ENCODE measurements at regions not wholly inside any gene's neighbourhood (a gene's known extent, or its start where the extent isn't known, plus 50 kb on each side); places are given as distances from the start of the nearest gene placed in this dataset.

DNA sequence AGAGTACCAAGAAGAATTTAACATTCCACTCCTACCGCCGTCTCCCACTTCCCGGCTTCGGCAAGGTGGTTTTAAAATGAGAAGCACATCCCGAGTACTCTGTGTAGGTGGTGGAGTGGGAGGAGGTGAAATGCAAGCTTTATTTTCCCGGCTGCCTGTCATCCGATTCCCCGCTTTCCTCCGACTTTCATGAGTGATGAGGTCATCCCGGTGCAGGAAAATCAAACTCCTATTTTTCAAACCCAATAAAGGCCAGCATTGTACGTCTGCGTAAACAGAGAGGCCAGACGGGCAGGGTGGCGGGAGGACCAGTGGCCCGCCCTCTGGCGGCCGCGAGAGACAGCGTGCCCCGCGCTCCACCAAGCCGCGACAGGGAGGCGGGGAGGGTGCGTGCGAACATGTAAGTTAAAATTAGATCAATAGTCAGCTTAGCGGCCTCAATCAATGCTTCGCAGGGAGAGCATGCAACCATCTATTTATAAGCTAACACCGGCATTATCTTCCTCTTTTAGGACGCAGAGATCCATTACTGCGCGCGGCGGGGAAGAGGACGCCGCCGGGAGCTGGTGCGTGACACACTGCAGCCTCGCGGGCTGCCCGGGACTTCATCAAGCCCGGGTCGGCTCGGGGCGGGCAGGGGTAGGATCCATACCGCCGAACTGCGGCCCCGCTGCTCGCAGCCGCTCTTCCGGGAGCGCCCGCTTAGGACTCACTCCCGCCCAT is 163.3 kb downstream of the CD47 start:
- no peak for TF ChIP-seq POLR2A (IDR thresholded peaks at IDR 0.05)
- TF ChIP-seq, protein P1, sequence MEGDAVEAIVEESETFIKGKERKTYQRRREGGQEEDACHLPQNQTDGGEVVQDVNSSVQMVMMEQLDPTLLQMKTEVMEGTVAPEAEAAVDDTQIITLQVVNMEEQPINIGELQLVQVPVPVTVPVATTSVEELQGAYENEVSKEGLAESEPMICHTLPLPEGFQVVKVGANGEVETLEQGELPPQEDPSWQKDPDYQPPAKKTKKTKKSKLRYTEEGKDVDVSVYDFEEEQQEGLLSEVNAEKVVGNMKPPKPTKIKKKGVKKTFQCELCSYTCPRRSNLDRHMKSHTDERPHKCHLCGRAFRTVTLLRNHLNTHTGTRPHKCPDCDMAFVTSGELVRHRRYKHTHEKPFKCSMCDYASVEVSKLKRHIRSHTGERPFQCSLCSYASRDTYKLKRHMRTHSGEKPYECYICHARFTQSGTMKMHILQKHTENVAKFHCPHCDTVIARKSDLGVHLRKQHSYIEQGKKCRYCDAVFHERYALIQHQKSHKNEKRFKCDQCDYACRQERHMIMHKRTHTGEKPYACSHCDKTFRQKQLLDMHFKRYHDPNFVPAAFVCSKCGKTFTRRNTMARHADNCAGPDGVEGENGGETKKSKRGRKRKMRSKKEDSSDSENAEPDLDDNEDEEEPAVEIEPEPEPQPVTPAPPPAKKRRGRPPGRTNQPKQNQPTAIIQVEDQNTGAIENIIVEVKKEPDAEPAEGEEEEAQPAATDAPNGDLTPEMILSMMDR (IDR thresholded peaks at IDR 0.05 in 4 of 5, conservative IDR thresholded peaks at IDR 0.05 in 1 of 5) = peak; percentile 69 to 93 (median 78)
- intact Hi-C loops (cut with DNase I; ENCODE audit: low total_unique reads) = loop anchor here (2.0 to 5.0 kb wide), 4 partner anchors 250 to 690 kb away; no protein-coding TSS in a partner anchor
- no peaks in the 10 kb centered on the region for H3K9me3 ChIP-seq
- in situ Hi-C loops (cut with MboI; ENCODE audit: low sequenced_read_pairs in 4 of 4) = loop anchor here in 2 of 4 donors (25.0 kb wide), 2 partner anchors 485 to 690 kb away; no protein-coding TSS in a partner anchor
- no peaks in the 10 kb centered on the region for H3K27me3 ChIP-seq
- H3K4me3 ChIP-seq = peak overlapping the region; percentile 55 to 76 (median 60)
- DNase-seq = peak; percentile 13 to 29
- no peaks in the 10 kb centered on the region for H3K36me3 ChIP-seq
- ATAC-seq = peak; percentile 91 to 93
- H3K27ac ChIP-seq = no peak overlapping the region
- H3K4me1 ChIP-seq = peaks cover 0 to 14% of the 10 kb centered on the region in 2 donors

DNA sequence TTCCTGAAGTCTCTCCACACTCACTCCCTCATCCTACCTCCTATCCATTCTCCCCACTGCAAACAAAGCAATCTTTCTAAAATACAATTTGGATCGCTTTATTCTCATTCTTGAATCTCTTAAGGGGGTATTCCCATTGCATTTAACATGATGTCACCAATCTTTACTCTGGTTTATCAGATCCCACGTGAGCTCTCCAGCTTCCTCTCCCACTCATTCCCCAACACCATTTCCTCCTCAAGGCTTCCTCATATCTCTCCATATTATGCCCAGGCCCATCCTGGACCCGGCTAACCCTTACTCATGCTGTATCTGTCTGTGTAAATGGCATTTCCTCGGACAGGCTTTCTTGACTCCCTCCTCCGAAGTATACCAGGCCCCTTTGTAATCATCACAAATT is 165.0 kb downstream of the CD47 start:
- Histone ChIP-seq H3K9me3 (no peaks in the 10 kb centered on the region), H3K4me1 (peaks cover 0 to 14% of the 10 kb centered on the region in 2 donors), H3K36me3 (no peaks in the 10 kb centered on the region), H3K27me3 (no peaks in the 10 kb centered on the region), H3K4me3 (no peak overlapping the region), H3K27ac (no peak overlapping the region)
- intact Hi-C loops (cut with DNase I; ENCODE audit: low total_unique reads) (loop anchor here (2.0 to 5.0 kb wide), 4 partner anchors 249 to 689 kb away; no protein-coding TSS in a partner anchor), in situ Hi-C loops (cut with MboI; ENCODE audit: low sequenced_read_pairs in 4 of 4) (loop anchor here in 2 of 4 donors (25.0 kb wide), 2 partner anchors 486 to 689 kb away; no protein-coding TSS in a partner anchor)
- TF ChIP-seq, protein P1 (IDR thresholded peaks at IDR 0.05 in 4 of 5, conservative IDR thresholded peaks at IDR 0.05 in 1 of 5) = no peak
- no peak for TF ChIP-seq POLR2A (IDR thresholded peaks at IDR 0.05)
- DNase-seq (no peak), ATAC-seq (no peak)

DNA sequence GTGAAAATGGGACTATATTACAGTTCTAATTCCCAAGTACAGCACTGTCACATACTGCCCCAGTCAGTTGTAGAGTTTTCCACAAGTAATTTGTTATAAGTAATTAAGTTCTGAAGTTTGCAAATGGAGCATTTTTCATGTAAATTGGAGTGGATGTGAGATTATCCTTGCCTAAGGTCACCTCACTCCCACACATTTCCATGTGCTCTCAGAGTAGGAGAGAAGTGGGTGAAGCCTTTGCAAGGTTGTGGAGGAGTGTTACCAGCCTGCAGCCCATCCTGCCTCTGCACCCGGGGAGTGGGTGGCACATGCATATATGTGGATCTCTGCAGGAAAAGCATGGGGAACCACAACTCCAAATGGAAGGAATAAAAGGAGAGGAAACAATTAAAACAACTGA is 169.8 kb downstream of the CD47 start:
- Histone ChIP-seq H3K9me3 (no peaks in the 10 kb centered on the region), H3K36me3 (no peaks in the 10 kb centered on the region), H3K4me3 (no peak overlapping the region), H3K4me1 (no peaks in the 10 kb centered on the region), H3K27ac (no peak overlapping the region), H3K27me3 (no peaks in the 10 kb centered on the region)
- in situ Hi-C loops (cut with MboI; ENCODE audit: low sequenced_read_pairs in 4 of 4) = no loop called here
- intact Hi-C loops (cut with DNase I; ENCODE audit: low total_unique reads) = no loop called here
- DNase-seq (no peak), ATAC-seq (no peak)
- no peak for TF ChIP-seq POLR2A (IDR thresholded peaks at IDR 0.05)
- TF ChIP-seq, protein P1 (IDR thresholded peaks at IDR 0.05 in 4 of 5, conservative IDR thresholded peaks at IDR 0.05 in 1 of 5) = no peak

DNA sequence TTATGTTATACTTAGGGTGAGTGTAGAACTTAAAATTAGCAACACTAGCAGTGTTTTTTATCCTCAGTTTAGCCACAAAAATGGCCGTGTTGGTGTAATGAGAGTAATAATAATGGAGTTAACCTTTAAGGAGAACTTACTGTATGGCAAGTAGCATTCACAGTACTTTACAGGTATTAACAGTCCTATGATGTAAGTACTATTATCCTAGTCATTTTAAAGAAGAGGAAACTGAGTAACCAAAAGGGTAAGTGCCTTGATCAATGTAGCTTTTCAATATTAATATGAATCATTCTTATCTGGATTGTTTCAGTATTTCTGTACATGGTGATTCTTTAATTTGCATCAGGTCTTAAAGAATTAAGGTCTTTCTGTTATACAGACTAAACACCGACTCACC is 170.3 kb downstream of the CD47 start:
- no peak for ATAC-seq
- in situ Hi-C loops (cut with MboI; ENCODE audit: low sequenced_read_pairs in 4 of 4) (no loop called here), intact Hi-C loops (cut with DNase I; ENCODE audit: low total_unique reads) (no loop called here)
- Histone ChIP-seq H3K27me3 (no peaks in the 10 kb centered on the region), H3K4me3 (no peak overlapping the region), H3K4me1 (no peaks in the 10 kb centered on the region), H3K36me3 (no peaks in the 10 kb centered on the region), H3K9me3 (no peaks in the 10 kb centered on the region), H3K27ac (no peak overlapping the region)
- TF ChIP-seq, protein P1 (IDR thresholded peaks at IDR 0.05 in 4 of 5, conservative IDR thresholded peaks at IDR 0.05 in 1 of 5) = no peak
- TF ChIP-seq POLR2A (IDR thresholded peaks at IDR 0.05) = no peak
- DNase-seq = no peak

Data from gastrocnemius medialis (tissue), 4 donors.